ENCODE measurements at regions not wholly inside any gene's neighbourhood (a gene's known extent, or its start where the extent isn't known, plus 50 kb on each side); places are given as distances from the start of the nearest gene placed in this dataset.

DNA sequence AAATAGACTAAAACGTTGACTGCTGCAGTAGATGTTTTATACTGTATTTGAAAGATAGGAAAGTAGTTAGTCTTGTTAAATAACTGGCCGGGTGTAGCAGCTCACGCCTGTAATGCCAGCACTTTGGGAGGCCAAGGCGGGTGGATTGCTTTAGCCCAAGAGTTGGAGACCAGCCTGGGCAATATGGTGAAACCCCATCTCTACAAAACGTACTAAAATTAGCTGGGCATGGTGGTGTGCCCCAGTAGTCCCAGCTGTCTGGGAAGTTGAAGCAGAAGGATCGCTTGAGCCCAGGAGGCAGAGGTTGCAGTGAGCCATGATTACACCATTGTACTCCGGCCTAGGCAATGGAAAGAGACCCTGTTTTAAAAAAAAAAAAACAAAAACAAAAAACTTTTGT is 60.5 kb upstream of the ULK4 start:
- Histone ChIP-seq H3K4me2 (ENCODE audit: extremely low read depth, insufficient read depth, low read length) (no peak overlapping the region), H3K4me3 (replicated peaks in 1 of 4; ENCODE audit: control extremely low read depth in 1 of 4, insufficient read depth in 1 of 4, low read depth in 3 of 4, low read length in 4 of 4) (no peak overlapping the region), H3K4me1 (ENCODE audit: control insufficient read depth, extremely low read depth, insufficient read depth, low read length) (peaks cover 43% of the 10 kb centered on the region), H3K9me3 (ENCODE audit: control insufficient read depth, insufficient read depth, low read depth, low read length) (no peaks in the 10 kb centered on the region), H2AFZ (ENCODE audit: low read length) (no peak overlapping the region), H3K9ac (ENCODE audit: insufficient read depth, low read length) (no peak overlapping the region), H4K20me1 (ENCODE audit: control insufficient read depth, extremely low read depth, insufficient read depth, low read length) (no peaks in the 10 kb centered on the region), H3K36me3 (ENCODE audit: control insufficient read depth, insufficient read depth, low read length) (no peaks in the 10 kb centered on the region), H3K79me2 (ENCODE audit: control insufficient read depth, insufficient read depth, low read length) (peaks cover 81% of the 10 kb centered on the region), H3K27me3 (ENCODE audit: control insufficient read depth, insufficient read depth, low read length) (no peaks in the 10 kb centered on the region), H3K27ac (ENCODE audit: insufficient read depth, low read length) (no peak overlapping the region)
- no peak for DNase-seq (ENCODE audit: low read depth in 2 of 2)
- TF ChIP-seq, protein P1, sequence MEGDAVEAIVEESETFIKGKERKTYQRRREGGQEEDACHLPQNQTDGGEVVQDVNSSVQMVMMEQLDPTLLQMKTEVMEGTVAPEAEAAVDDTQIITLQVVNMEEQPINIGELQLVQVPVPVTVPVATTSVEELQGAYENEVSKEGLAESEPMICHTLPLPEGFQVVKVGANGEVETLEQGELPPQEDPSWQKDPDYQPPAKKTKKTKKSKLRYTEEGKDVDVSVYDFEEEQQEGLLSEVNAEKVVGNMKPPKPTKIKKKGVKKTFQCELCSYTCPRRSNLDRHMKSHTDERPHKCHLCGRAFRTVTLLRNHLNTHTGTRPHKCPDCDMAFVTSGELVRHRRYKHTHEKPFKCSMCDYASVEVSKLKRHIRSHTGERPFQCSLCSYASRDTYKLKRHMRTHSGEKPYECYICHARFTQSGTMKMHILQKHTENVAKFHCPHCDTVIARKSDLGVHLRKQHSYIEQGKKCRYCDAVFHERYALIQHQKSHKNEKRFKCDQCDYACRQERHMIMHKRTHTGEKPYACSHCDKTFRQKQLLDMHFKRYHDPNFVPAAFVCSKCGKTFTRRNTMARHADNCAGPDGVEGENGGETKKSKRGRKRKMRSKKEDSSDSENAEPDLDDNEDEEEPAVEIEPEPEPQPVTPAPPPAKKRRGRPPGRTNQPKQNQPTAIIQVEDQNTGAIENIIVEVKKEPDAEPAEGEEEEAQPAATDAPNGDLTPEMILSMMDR (conservative IDR thresholded peaks at IDR 0.05 in 1 of 2, IDR thresholded peaks at IDR 0.05 in 1 of 2; ENCODE audit: low read depth in 1 of 2, low read length in 2 of 2), result no peak
- TF ChIP-seq EZH2 (IDR thresholded peaks at IDR 0.05; ENCODE audit: low read length, missing control alignments), result no peak

- Histone ChIP-seq H3K9ac (ENCODE audit: insufficient read depth, low read length) (no peak overlapping the region), H4K20me1 (ENCODE audit: control insufficient read depth, extremely low read depth, insufficient read depth, low read length) (no peaks in the 10 kb centered on the region), H3K4me3 (replicated peaks in 1 of 4; ENCODE audit: control extremely low read depth in 1 of 4, insufficient read depth in 1 of 4, low read depth in 3 of 4, low read length in 4 of 4) (no peak overlapping the region), H3K9me3 (ENCODE audit: control insufficient read depth, insufficient read depth, low read depth, low read length) (no peaks in the 10 kb centered on the region), H3K27me3 (ENCODE audit: control insufficient read depth, insufficient read depth, low read length) (no peaks in the 10 kb centered on the region), H3K36me3 (ENCODE audit: control insufficient read depth, insufficient read depth, low read length) (no peaks in the 10 kb centered on the region), H3K4me2 (ENCODE audit: extremely low read depth, insufficient read depth, low read length) (no peak overlapping the region), H2AFZ (ENCODE audit: low read length) (no peak overlapping the region), H3K4me1 (ENCODE audit: control insufficient read depth, extremely low read depth, insufficient read depth, low read length) (peaks cover 38% of the 10 kb centered on the region), H3K79me2 (ENCODE audit: control insufficient read depth, insufficient read depth, low read length) (peaks cover 84% of the 10 kb centered on the region), H3K27ac (ENCODE audit: insufficient read depth, low read length) (no peak overlapping the region)
- no peak for TF ChIP-seq EZH2 (IDR thresholded peaks at IDR 0.05; ENCODE audit: low read length, missing control alignments)
- TF ChIP-seq, protein P1 (conservative IDR thresholded peaks at IDR 0.05 in 1 of 2, IDR thresholded peaks at IDR 0.05 in 1 of 2; ENCODE audit: low read depth in 1 of 2, low read length in 2 of 2), result no peak
- peak; percentile 57 to 89 for DNase-seq (ENCODE audit: low read depth in 2 of 2)
Observed at GRCh38 chr3:42020684-42021307, 58.9 kb upstream of the ULK4 start.

DNA sequence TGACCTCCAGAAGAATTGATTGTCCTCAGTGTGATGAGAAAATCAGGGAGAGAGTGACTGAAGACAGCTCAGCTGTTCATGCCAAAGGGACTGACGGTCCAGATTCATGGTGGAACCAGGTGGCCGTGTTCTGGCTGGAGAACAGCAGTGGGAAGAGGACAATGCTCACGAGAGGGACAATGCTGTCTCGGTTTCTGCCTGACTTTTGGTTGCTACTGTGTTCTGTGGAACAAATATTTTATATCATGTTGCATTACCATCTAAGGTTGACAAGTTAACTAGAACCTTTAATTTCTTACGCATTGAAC is 58.0 kb upstream of the ULK4 start:
- no peak for DNase-seq (ENCODE audit: low read depth in 2 of 2)
- Histone ChIP-seq H4K20me1 (ENCODE audit: control insufficient read depth, extremely low read depth, insufficient read depth, low read length) (no peaks in the 10 kb centered on the region), H3K4me1 (ENCODE audit: control insufficient read depth, extremely low read depth, insufficient read depth, low read length) (peaks cover 37% of the 10 kb centered on the region), H2AFZ (ENCODE audit: low read length) (no peak overlapping the region), H3K9ac (ENCODE audit: insufficient read depth, low read length) (no peak overlapping the region), H3K4me3 (replicated peaks in 1 of 4; ENCODE audit: control extremely low read depth in 1 of 4, insufficient read depth in 1 of 4, low read depth in 3 of 4, low read length in 4 of 4) (no peak overlapping the region), H3K27me3 (ENCODE audit: control insufficient read depth, insufficient read depth, low read length) (no peaks in the 10 kb centered on the region), H3K79me2 (ENCODE audit: control insufficient read depth, insufficient read depth, low read length) (peaks cover 91% of the 10 kb centered on the region), H3K4me2 (ENCODE audit: extremely low read depth, insufficient read depth, low read length) (no peak overlapping the region), H3K36me3 (ENCODE audit: control insufficient read depth, insufficient read depth, low read length) (no peaks in the 10 kb centered on the region), H3K9me3 (ENCODE audit: control insufficient read depth, insufficient read depth, low read depth, low read length) (no peaks in the 10 kb centered on the region), H3K27ac (ENCODE audit: insufficient read depth, low read length) (no peak overlapping the region)
- no peak for TF ChIP-seq EZH2 (IDR thresholded peaks at IDR 0.05; ENCODE audit: low read length, missing control alignments)
- TF ChIP-seq, protein P1 (conservative IDR thresholded peaks at IDR 0.05 in 1 of 2, IDR thresholded peaks at IDR 0.05 in 1 of 2; ENCODE audit: low read depth in 1 of 2, low read length in 2 of 2), result no peak
